Mesothelial cell of epicardium (in vitro differentiated cells): ENCODE measurements at regions not wholly inside any gene's neighbourhood (a gene's known extent, or its start where the extent isn't known, plus 50 kb on each side); places are given as distances from the start of the nearest gene placed in this dataset.

Experiments used
- DNase-seq, 2 experiments: peaks; one replicate each; pipeline ENCODE4 v3.0.0; 2021; ENCODE audit warnings: low spot score in 2 of 2; ENCODE audit not compliant: unreplicated experiment in 2 of 2
- H3K27ac Mint-ChIP-seq: 2 replicates; pipeline ENCODE4 v1.8.0; 2021; ENCODE audit warnings: mixed read lengths
- H3K27me3 Mint-ChIP-seq: 2 replicates; pipeline ENCODE4 v1.8.0; 2021; ENCODE audit warnings: low read depth, mixed read lengths
- H3K36me3 Mint-ChIP-seq: 2 replicates; pipeline ENCODE4 v1.8.0; 2021; ENCODE audit warnings: mixed read lengths
- H3K4me1 Mint-ChIP-seq: 2 replicates; pipeline ENCODE4 v1.8.0; 2021; ENCODE audit warnings: mixed read lengths
- H3K4me3 Mint-ChIP-seq: 2 replicates; pipeline ENCODE4 v1.8.0; 2021; ENCODE audit warnings: mild to moderate bottlenecking, moderate library complexity, mixed read lengths
- H3K9me3 Mint-ChIP-seq: 2 replicates; pipeline ENCODE4 v1.8.0; 2021; ENCODE audit warnings: mixed read lengths
- CTCF ChIP-seq: fragments of 200-600 bp; sonication (generic); IDR thresholded peaks from one replicate; pipeline ENCODE4 v1.5.0; 2021; ENCODE audit warnings: antibody characterized with exemption; ENCODE audit not compliant: unreplicated experiment

- no peak for TF ChIP-seq CTCF
- Mint-ChIP-seq H3K36me3 (peaks cover 5% of the 10 kb centered on the region), H3K4me1 (peaks cover 36% of the 10 kb centered on the region)
Measured at GRCh38 chr15:87528873-87529272, 727.7 kb downstream of the NTRK3 start.

GRCh38 chr15:87527875-87528274, 728.7 kb downstream of the NTRK3 start:
- DNase-seq: no peak
- TF ChIP-seq CTCF: no peak
- Mint-ChIP-seq H3K9me3 (peaks cover 11% of the 10 kb centered on the region), H3K27ac (peak overlapping the region; percentile 41), H3K4me3 (no peak overlapping the region), H3K36me3 (no peaks in the 10 kb centered on the region), H3K27me3 (no peaks in the 10 kb centered on the region), H3K4me1 (peaks cover 36% of the 10 kb centered on the region)

More at GRCh38 chr15:87528873-87529272, 727.7 kb downstream of the NTRK3 start:
- no peak overlapping the region for H3K4me3 Mint-ChIP-seq
- H3K27me3 Mint-ChIP-seq: no peaks in the 10 kb centered on the region
- no peak for DNase-seq
- H3K27ac Mint-ChIP-seq: peak overlapping the region; percentile 72
- H3K9me3 Mint-ChIP-seq: peaks cover 19% of the 10 kb centered on the region

GRCh38 chr15:87527416-87527815, 729.1 kb downstream of the NTRK3 start:
- DNase-seq: no peak
- no peaks in the 10 kb centered on the region for H3K27me3 Mint-ChIP-seq

GRCh38 chr15:87523516-87523915, 733.0 kb downstream of the NTRK3 start:
- TF ChIP-seq CTCF: no peak
- no peaks in the 10 kb centered on the region for H3K27me3 Mint-ChIP-seq

More at GRCh38 chr15:87527416-87527815, 729.1 kb downstream of the NTRK3 start:
- peaks cover 11% of the 10 kb centered on the region for H3K9me3 Mint-ChIP-seq
- TF ChIP-seq CTCF: no peak
- H3K27ac Mint-ChIP-seq: peak overlapping the region; percentile 41
- peaks cover 36% of the 10 kb centered on the region for H3K4me1 Mint-ChIP-seq
- H3K4me3 Mint-ChIP-seq: no peak overlapping the region
- H3K36me3 Mint-ChIP-seq: no peaks in the 10 kb centered on the region

GRCh38 chr15:87522997-87523396, 733.5 kb downstream of the NTRK3 start:
- no peak overlapping the region for H3K27ac Mint-ChIP-seq
- H3K27me3 Mint-ChIP-seq: peaks cover 2% of the 10 kb centered on the region
- peaks cover 12% of the 10 kb centered on the region for H3K9me3 Mint-ChIP-seq
- no peak for DNase-seq
- H3K4me3 Mint-ChIP-seq: no peak overlapping the region
- TF ChIP-seq CTCF: no peak
- H3K36me3 Mint-ChIP-seq: no peaks in the 10 kb centered on the region
- H3K4me1 Mint-ChIP-seq: peaks cover 27% of the 10 kb centered on the region

More at GRCh38 chr15:87523516-87523915, 733.0 kb downstream of the NTRK3 start:
- peaks cover 32% of the 10 kb centered on the region for H3K4me1 Mint-ChIP-seq
- DNase-seq: no peak
- H3K9me3 Mint-ChIP-seq: peaks cover 12% of the 10 kb centered on the region
- no peaks in the 10 kb centered on the region for H3K36me3 Mint-ChIP-seq
- no peak overlapping the region for H3K4me3 Mint-ChIP-seq
- no peak overlapping the region for H3K27ac Mint-ChIP-seq

GRCh38 chr15:87518957-87519356, 737.6 kb downstream of the NTRK3 start:
- no peak for TF ChIP-seq CTCF
- Mint-ChIP-seq H3K4me1 (peaks cover 11% of the 10 kb centered on the region), H3K9me3 (peaks cover 7% of the 10 kb centered on the region), H3K27me3 (peaks cover 5% of the 10 kb centered on the region), H3K36me3 (no peaks in the 10 kb centered on the region), H3K4me3 (no peak overlapping the region), H3K27ac (no peak overlapping the region)
- DNase-seq: no peak
